CD4-positive, alpha-beta memory T cell (primary cell): ENCODE measurements at regions not wholly inside any gene's neighbourhood (a gene's known extent, or its start where the extent isn't known, plus 50 kb on each side); places are given as distances from the start of the nearest gene placed in this dataset.
"Not testable (repeated sequence)": the region's sequence is repeated elsewhere in the genome, so short reads cannot be mapped to it uniquely, and the experiment has no call there.

ENCODE experiments used
- CTCF ChIA-PET: fragments of 350-600 bp; sonication (Branson Sonifier 250); formaldehyde crosslinking; loops from one replicate; lab custom pipeline; 2021; ENCODE audit warnings: inconsistent platforms; ENCODE audit not compliant: partially characterized antibody; lab: Charles Lee
- POLR2A ChIA-PET: fragments of 350-600 bp; sonication (Branson Sonifier 250); formaldehyde crosslinking; loops from one replicate; lab custom pipeline; 2021; ENCODE audit not compliant: partially characterized antibody; lab: Charles Lee
- DNase-seq, 5 donors: peaks; one replicate each; pipeline versions ENCODE4 v3.0.0 to v3.0.0-alpha.2; 2020 to 2022; ENCODE audit warnings: mixed read lengths in 1 of 5
- H3K27ac ChIP-seq: one replicate; pipeline ENCODE4 v1.7.0; 2013; ENCODE audit warnings: low read depth, low read length
- H3K27me3 ChIP-seq: 2 replicates; pipeline ENCODE4 v1.7.0; 2013; ENCODE audit warnings: mild to moderate bottlenecking, low read length, moderate library complexity; ENCODE audit not compliant: insufficient read depth
- H3K36me3 ChIP-seq: 2 replicates; pipeline ENCODE4 v1.7.0; 2013; ENCODE audit warnings: mild to moderate bottlenecking, low read length, moderate library complexity; ENCODE audit not compliant: insufficient read depth
- H3K4me1 ChIP-seq: 2 replicates; pipeline ENCODE4 v1.7.0; 2013; ENCODE audit warnings: mild to moderate bottlenecking, low read length, moderate library complexity; ENCODE audit not compliant: insufficient read depth
- H3K4me3 ChIP-seq, 2 donors: one replicate each; pipeline ENCODE4 v1.7.0; 2013; ENCODE audit warnings: low read length in 2 of 2, mild to moderate bottlenecking in 1 of 2
- H3K9me3 ChIP-seq, 2 donors: one replicate each; pipeline ENCODE4 v1.7.0; 2013; ENCODE audit warnings: low read length in 2 of 2, control low read depth in 1 of 2; ENCODE audit not compliant: control insufficient read depth in 1 of 2
- H3K27ac Mint-ChIP-seq, 7 donors: one replicate each; pipeline ENCODE4 v1.8.0; 2020 to 2021; ENCODE audit warnings: mixed read lengths in 7 of 7, mild to moderate bottlenecking in 6 of 7, inconsistent platforms in 3 of 7, moderate library complexity in 3 of 7
- H3K27me3 Mint-ChIP-seq, 2 donors: one replicate each; pipeline ENCODE4 v1.8.0; 2020 to 2021; ENCODE audit warnings: mixed read lengths in 2 of 2
- H3K36me3 Mint-ChIP-seq, 2 donors: one replicate each; pipeline ENCODE4 v1.8.0; 2020 to 2021; ENCODE audit warnings: mixed read lengths in 2 of 2, inconsistent platforms in 1 of 2, mild to moderate bottlenecking in 1 of 2
- H3K4me1 Mint-ChIP-seq, 4 donors: one replicate each; pipeline ENCODE4 v1.8.0; 2020 to 2021; ENCODE audit warnings: mixed read lengths in 4 of 4, mild to moderate bottlenecking in 1 of 4
- H3K4me3 Mint-ChIP-seq, 8 donors: one replicate each; pipeline ENCODE4 v1.8.0; 2020 to 2021; ENCODE audit warnings: mixed read lengths in 8 of 8, mild to moderate bottlenecking in 7 of 8, moderate library complexity in 6 of 8, inconsistent platforms in 3 of 8
- H3K9me3 Mint-ChIP-seq, 8 donors: one replicate each; pipeline ENCODE4 v1.8.0; 2020 to 2021; ENCODE audit warnings: mixed read lengths in 8 of 8, mild to moderate bottlenecking in 5 of 8, inconsistent platforms in 3 of 8, moderate library complexity in 1 of 8
- intact Hi-C: fragments of 100-400 bp; cut with micrococcal nuclease; formaldehyde crosslinking; loops from one replicate; pipeline ENCODE4 v1.15.1; 2023

DNA sequence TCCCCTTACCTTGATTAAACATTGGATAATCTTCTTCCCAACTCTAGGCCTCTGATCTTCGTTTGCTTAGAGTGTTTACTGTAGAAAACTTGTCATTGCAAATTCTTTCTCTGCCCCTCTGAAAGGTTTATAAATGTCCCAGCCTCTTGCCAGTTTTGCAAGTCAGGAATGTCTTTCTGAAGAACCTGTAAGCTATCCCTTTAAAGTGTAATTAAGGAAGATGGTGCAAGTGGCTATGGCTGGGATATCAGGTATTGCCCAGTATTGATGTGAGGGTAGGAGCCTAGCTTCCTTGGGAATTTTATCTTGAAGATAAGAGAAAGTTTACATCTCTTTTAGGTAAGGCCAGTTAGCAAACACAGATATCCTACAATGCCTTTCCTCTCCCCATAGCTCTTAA, 211.0 kb upstream of the RIMS1 start:
- no peak for DNase-seq
- H3K36me3 ChIP-seq, result no peaks in the 10 kb centered on the region
- H3K4me1 ChIP-seq, result no peaks in the 10 kb centered on the region
- no peaks in the 10 kb centered on the region for H3K27me3 Mint-ChIP-seq
- no peaks in the 10 kb centered on the region for H3K36me3 Mint-ChIP-seq
- H3K27me3 ChIP-seq, result no peaks in the 10 kb centered on the region
- intact Hi-C loops, result no loop called here
- H3K27ac ChIP-seq, result no peak overlapping the region
- H3K4me3 Mint-ChIP-seq, result no peak overlapping the region
- ChIA-PET CTCF (no interaction called here), POLR2A (no interaction called here)
- H3K4me1 Mint-ChIP-seq, result no peaks in the 10 kb centered on the region
- peaks cover 0 to 3% (median 2%) of the 10 kb centered on the region in 8 donors for H3K9me3 Mint-ChIP-seq
- no peaks in the 10 kb centered on the region for H3K9me3 ChIP-seq
- H3K27ac Mint-ChIP-seq, result no peak overlapping the region
- no peak overlapping the region for H3K4me3 ChIP-seq

DNA sequence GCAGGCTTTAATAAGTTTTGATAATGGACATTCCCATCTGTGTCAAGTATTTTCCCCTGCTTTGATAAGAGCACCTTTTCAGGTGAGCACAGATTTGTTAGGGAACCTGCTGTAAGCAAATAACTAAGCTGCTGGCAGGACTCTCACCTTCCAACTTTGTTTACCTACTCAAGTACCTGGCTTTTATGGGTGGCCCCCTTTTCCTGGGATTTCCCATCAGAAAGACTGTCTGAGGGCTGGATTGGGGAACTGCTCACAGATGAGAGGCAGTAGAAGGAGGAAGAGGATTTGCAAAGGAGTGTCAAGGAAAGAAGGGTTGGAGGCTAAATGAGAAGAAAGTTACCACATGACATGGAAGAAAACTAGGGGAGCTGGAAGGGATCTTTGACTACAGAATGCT, 210.1 kb upstream of the RIMS1 start:
- no peaks in the 10 kb centered on the region for H3K9me3 ChIP-seq
- no peaks in the 10 kb centered on the region for H3K36me3 ChIP-seq
- H3K27me3 ChIP-seq, result no peaks in the 10 kb centered on the region
- intact Hi-C loops, result no loop called here
- Mint-ChIP-seq H3K27me3 (no peaks in the 10 kb centered on the region), H3K27ac (no peak overlapping the region), H3K4me3 (no peak overlapping the region), H3K9me3 (peaks cover 0 to 3% (median 1%) of the 10 kb centered on the region in 8 donors), H3K4me1 (no peaks in the 10 kb centered on the region), H3K36me3 (no peaks in the 10 kb centered on the region)
- H3K4me3 ChIP-seq, result no peak overlapping the region
- POLR2A ChIA-PET, result no interaction called here
- CTCF ChIA-PET, result no interaction called here
- H3K4me1 ChIP-seq, result no peaks in the 10 kb centered on the region
- no peak overlapping the region for H3K27ac ChIP-seq
- DNase-seq, result no peak

- Mint-ChIP-seq H3K4me3 (no peak overlapping the region), H3K27me3 (no peaks in the 10 kb centered on the region), H3K4me1 (no peaks in the 10 kb centered on the region), H3K9me3 (peaks cover 0 to 3% (median under 1%) of the 10 kb centered on the region in 8 donors), H3K36me3 (no peaks in the 10 kb centered on the region), H3K27ac (no peak overlapping the region)
- Histone ChIP-seq H3K27me3 (no peaks in the 10 kb centered on the region), H3K9me3 (no peaks in the 10 kb centered on the region), H3K4me1 (no peaks in the 10 kb centered on the region), H3K4me3 (no peak overlapping the region), H3K36me3 (no peaks in the 10 kb centered on the region), H3K27ac (no peak overlapping the region)
- POLR2A ChIA-PET, result no interaction called here
- no peak for DNase-seq
- intact Hi-C loops, result no loop called here
- CTCF ChIA-PET, result no interaction called here
These were observed 208.3 kb upstream of the RIMS1 start for GRCh38 chr6:71678091-71678490.

DNA sequence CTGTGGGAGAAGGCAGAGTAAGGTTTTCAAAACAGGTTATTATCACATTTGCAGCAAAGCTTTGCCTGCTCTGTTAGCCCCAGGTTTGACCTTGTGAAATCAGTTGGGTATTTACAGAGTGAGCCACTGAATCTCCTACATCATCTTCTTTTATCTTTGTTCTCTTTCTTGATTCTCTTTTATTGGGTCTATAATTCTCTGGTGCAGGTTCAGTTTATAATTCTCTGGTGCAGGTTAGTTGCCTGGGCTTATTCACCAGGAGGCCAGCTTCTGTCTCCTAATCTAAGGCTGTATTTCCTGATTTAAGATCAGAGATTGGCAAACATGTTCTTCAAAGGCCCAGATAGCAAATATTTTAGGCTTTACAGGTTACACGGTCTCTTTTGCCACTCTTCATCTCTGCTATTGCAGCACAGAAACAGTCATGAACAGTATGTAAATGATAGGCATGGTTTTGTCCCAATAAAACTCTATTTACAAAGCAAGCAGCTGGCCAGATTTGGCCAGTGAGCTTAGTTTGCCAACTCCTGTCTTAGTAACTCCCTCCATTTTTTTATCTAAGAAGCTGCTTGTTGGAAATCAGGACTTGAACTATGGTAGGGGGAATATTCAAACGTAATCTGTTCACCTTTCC, 205.0 kb upstream of the RIMS1 start:
- DNase-seq, result no peak
- Histone ChIP-seq H3K4me1 (no peaks in the 10 kb centered on the region), H3K27me3 (no peaks in the 10 kb centered on the region), H3K36me3 (no peaks in the 10 kb centered on the region), H3K9me3 (no peaks in the 10 kb centered on the region), H3K4me3 (no peak overlapping the region), H3K27ac (no peak overlapping the region)
- POLR2A ChIA-PET, result no interaction called here
- H3K4me3 Mint-ChIP-seq, result no peak overlapping the region
- no peaks in the 10 kb centered on the region for H3K36me3 Mint-ChIP-seq
- intact Hi-C loops, result no loop called here
- H3K27ac Mint-ChIP-seq, result no peak overlapping the region
- CTCF ChIA-PET, result no interaction called here
- H3K27me3 Mint-ChIP-seq, result no peaks in the 10 kb centered on the region
- H3K9me3 Mint-ChIP-seq, result peaks cover 0 to 4% (median under 1%) of the 10 kb centered on the region in 8 donors
- H3K4me1 Mint-ChIP-seq, result no peaks in the 10 kb centered on the region

DNA sequence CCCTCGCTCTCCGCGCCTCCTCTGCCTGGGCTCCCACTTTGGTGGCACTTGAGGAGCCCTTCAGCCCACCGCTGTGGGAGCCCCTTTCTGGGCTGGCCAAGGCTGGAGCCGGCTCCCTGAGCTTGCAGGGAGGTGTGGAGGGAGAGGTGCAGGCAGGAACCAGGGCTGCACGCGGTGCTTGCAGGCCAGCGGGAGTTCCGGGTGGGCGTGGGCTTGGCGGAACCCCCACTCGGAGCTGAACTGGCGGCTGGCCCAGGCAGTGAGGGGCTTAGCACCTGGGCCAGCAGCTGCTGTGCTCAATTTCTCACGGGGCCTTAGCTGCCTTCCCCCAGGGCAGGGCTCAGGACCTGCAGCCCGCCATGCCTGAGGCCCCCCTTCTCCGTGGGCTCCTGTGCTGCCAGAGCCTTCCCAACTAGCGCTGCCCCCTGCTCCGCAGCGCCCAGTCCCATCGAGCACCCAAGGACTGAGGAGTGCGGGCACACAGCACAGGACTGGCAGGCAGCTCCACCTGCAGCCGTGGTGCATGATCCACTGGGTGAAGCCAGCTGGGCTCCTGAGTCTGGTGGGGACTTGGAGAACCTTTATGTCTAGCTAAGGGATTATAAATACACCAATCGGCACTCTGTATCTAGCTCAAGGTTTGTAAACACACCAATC, 200.2 kb upstream of the RIMS1 start:
- CTCF ChIA-PET, H3K9me3 ChIP-seq, H3K36me3 ChIP-seq, H3K9me3 Mint-ChIP-seq, H3K4me3 Mint-ChIP-seq, H3K27me3 Mint-ChIP-seq, H3K4me1 ChIP-seq, DNase-seq, H3K27me3 ChIP-seq, H3K36me3 Mint-ChIP-seq, POLR2A ChIA-PET, H3K27ac Mint-ChIP-seq, intact Hi-C loops, H3K4me3 ChIP-seq, H3K4me1 Mint-ChIP-seq, H3K27ac ChIP-seq: not testable (repeated sequence)

- no peak overlapping the region for H3K27ac Mint-ChIP-seq
- peaks cover 0 to 4% (median under 1%) of the 10 kb centered on the region in 8 donors for H3K9me3 Mint-ChIP-seq
- H3K36me3 Mint-ChIP-seq, result no peaks in the 10 kb centered on the region
- no peaks in the 10 kb centered on the region for H3K27me3 ChIP-seq
- no peak overlapping the region for H3K27ac ChIP-seq
- DNase-seq, result no peak
- H3K9me3 ChIP-seq, result no peaks in the 10 kb centered on the region
- POLR2A ChIA-PET, result no interaction called here
- no peaks in the 10 kb centered on the region for H3K4me1 ChIP-seq
- no peaks in the 10 kb centered on the region for H3K27me3 Mint-ChIP-seq
- H3K4me1 Mint-ChIP-seq, result no peaks in the 10 kb centered on the region
- CTCF ChIA-PET, result no interaction called here
- H3K4me3 ChIP-seq, result no peak overlapping the region
- no peaks in the 10 kb centered on the region for H3K36me3 ChIP-seq
- H3K4me3 Mint-ChIP-seq, result no peak overlapping the region
- intact Hi-C loops, result no loop called here
These were observed 187.6 kb upstream of the RIMS1 start for GRCh38 chr6:71698702-71699101.

- H3K9me3 Mint-ChIP-seq, result peaks cover 0 to 2% (median 0%) of the 10 kb centered on the region in 8 donors
- H3K36me3 Mint-ChIP-seq, result no peaks in the 10 kb centered on the region
- no peak overlapping the region for H3K4me3 Mint-ChIP-seq
- H3K4me1 Mint-ChIP-seq, result no peaks in the 10 kb centered on the region
- ChIA-PET CTCF (no interaction called here), POLR2A (no interaction called here)
- H3K27ac Mint-ChIP-seq, result no peak overlapping the region
- H3K27ac ChIP-seq, result no peak overlapping the region
- intact Hi-C loops, result no loop called here
- H3K9me3 ChIP-seq, result no peaks in the 10 kb centered on the region
- H3K4me3 ChIP-seq, result no peak overlapping the region
- H3K36me3 ChIP-seq, result no peaks in the 10 kb centered on the region
- H3K27me3 Mint-ChIP-seq, result no peaks in the 10 kb centered on the region
- no peaks in the 10 kb centered on the region for H3K27me3 ChIP-seq
- DNase-seq, result no peak
- H3K4me1 ChIP-seq, result no peaks in the 10 kb centered on the region
These were observed 179.8 kb upstream of the RIMS1 start for GRCh38 chr6:71706523-71706922.
